Right cardiac atrium (tissue), 5 donors: ENCODE measurements at regions not wholly inside any gene's neighbourhood (a gene's known extent, or its start where the extent isn't known, plus 50 kb on each side); places are given as distances from the start of the nearest gene placed in this dataset.
"Not testable (repeated sequence)": the region's sequence is repeated elsewhere in the genome, so short reads cannot be mapped to it uniquely, and the experiment has no call there.

ENCODE experiments used
- ATAC-seq, 2 donors: fragments of 200-7000 bp; cut with Tn5 transposase; one replicate each; pipeline versions ENCODE4 v1.8.0 to v1.9.1; 2020; ENCODE audit warnings: moderate library complexity in 2 of 2, mild to moderate bottlenecking in 1 of 2
- DNase-seq, 3 donors: peaks; one replicate each; pipeline ENCODE4 v3.0.0-alpha.2; 2020
- H3K27ac ChIP-seq: one replicate; pipeline ENCODE4 v1.5.1; 2013; ENCODE audit warnings: mild to moderate bottlenecking, low read length, control low read depth, moderate library complexity
- H3K27me3 ChIP-seq: one replicate; pipeline ENCODE4 v1.6.1; 2013; ENCODE audit not compliant: control insufficient read depth, insufficient read depth
- H3K4me1 ChIP-seq: one replicate; pipeline ENCODE4 v1.6.1; 2013; ENCODE audit warnings: low read length; ENCODE audit not compliant: control insufficient read depth, insufficient read depth
- H3K4me3 ChIP-seq: one replicate; pipeline ENCODE4 v1.5.1; 2013; ENCODE audit warnings: low read length, control low read depth
- H3K9me3 ChIP-seq: one replicate; pipeline ENCODE4 v1.6.1; 2013; ENCODE audit warnings: low read length; ENCODE audit not compliant: control insufficient read depth
- WGBS: extraction: QIAGEN DNeasy Blood & Tissue Kit; methylation state at CpG from one replicate; pipeline ENCODE4 v1.1.7; 2013; 5-methylcytosine and 5-hydroxymethylcytosine counted together
- intact Hi-C, 4 donors: fragments of 100-400 bp; cut with DNase I; formaldehyde crosslinking; loops; one replicate each; pipeline versions ENCODE4 v1.11.0 to v1.14.0; 2022 to 2023
- donor health status: healthy with polysubstance abuse.
- donor health status: DM: no; HTN: yes; CAD: no.
- donor health status: DM: no; HTN: no; CAD: no.
- donor health status: DM: no; HTN: yes; CAD: no; lungs with severe emphysema.
- donor health status: DM: yes; HTN: yes; CAD: no.

DNA sequence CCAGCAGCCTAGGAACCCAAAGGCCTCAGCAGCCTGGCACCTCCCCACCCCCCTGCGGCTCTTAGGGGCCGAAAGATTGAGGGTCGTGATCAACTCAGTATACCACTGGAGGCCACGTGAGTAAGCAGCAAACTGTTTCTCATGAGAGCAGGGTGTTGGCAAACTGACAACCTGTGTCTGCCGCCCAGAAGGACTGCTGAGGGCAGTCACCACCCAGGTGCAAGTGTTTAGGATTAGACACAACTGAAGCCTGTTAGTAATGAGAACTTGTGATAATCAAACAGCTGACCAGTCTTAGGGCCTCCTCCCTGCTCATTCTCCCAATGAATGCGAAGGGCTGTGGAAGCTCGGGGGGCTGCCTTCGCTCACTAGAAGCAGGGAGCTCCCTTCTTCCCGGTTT lies 128.8 kb downstream of the ARRDC4 start:
- not testable (repeated sequence) for H3K4me1 ChIP-seq, H3K9me3 ChIP-seq, H3K27me3 ChIP-seq, DNase-seq, ATAC-seq, H3K4me3 ChIP-seq, H3K27ac ChIP-seq
- intact Hi-C loops = loop anchor here in 2 of 4 donors (5.0 kb wide), 2 partner anchors 97 to 182 kb away; no protein-coding TSS in a partner anchor
- 83% methylated on average over 3 of the region's 9 CpGs for WGBS

DNA sequence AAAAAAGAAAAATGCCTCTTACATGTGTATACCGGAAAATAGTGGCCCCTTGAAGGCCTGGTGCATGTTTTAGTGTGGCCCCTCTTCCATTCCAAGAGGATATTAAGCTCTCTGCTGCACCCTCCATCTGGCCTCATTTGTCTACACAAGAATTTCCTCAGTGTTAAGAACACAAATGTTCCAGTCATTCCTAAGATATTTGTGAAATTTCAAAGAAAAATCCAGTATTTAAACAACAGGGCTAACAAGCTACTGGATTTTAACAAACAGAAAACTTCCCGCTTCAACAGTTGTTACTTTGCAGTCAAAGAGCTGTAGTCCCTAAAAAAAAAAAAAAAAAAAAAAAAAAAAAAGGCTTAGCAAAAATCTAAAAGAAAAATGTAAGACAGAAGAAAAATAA lies 137.5 kb downstream of the ARRDC4 start:
- DNase-seq, H3K4me3 ChIP-seq, H3K27ac ChIP-seq, H3K4me1 ChIP-seq, H3K9me3 ChIP-seq, ATAC-seq, intact Hi-C loops, H3K27me3 ChIP-seq: not testable (repeated sequence)
- 75% methylated on average over 2 of the region's 2 CpGs for WGBS

DNA sequence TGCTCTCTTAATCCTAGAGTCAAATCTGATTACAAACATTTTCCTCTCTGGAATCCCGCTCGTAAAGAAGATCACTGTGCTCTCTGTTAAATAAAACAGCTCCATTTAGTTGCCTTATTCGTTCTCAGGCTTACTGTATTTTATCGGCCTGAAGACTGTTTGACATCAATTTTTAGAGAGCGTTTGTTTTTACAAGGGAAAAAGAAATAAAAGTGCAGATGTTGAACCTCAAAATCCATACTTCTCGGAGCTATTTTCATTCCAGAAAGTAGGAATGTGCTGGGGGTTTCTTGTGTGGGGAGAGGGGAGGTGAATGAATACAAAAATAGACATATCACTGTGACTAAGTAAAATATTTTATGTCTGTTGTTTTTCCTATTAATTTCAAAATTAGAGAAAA lies 140.1 kb downstream of the ARRDC4 start:
- H3K9me3 ChIP-seq, H3K4me3 ChIP-seq, H3K27me3 ChIP-seq, ATAC-seq, intact Hi-C loops, DNase-seq, H3K27ac ChIP-seq, H3K4me1 ChIP-seq: not testable (repeated sequence)
- WGBS = 68% methylated on average over 6 of the region's 6 CpGs

DNA sequence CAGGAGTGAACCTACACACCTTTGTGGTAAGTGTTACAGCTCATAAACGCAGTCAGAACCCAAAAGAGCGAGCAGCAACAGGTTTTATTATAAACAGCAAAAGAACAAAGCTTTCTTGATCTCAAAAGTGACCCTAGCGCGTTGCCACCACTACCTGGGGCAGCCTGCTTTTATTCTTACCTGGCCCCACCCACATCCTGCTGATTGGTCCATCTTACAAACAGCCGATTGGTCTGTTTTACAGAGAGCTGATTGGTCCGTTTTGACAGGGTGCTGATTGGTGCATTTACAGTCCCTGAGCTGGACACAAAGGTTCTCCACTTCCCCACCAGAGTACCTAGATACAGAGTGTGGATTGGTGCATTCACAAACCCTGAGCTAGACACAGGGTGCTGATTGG lies 143.1 kb downstream of the ARRDC4 start:
- Histone ChIP-seq H3K27ac (no peak overlapping the region), H3K4me1 (no peaks in the 10 kb centered on the region), H3K4me3 (no peak overlapping the region), H3K9me3 (no peaks in the 10 kb centered on the region), H3K27me3 (no peaks in the 10 kb centered on the region)
- DNase-seq (no peak), ATAC-seq (no peak)
- intact Hi-C loops = no loop called here
- 92% methylated on average over 6 of the region's 6 CpGs for WGBS

DNA sequence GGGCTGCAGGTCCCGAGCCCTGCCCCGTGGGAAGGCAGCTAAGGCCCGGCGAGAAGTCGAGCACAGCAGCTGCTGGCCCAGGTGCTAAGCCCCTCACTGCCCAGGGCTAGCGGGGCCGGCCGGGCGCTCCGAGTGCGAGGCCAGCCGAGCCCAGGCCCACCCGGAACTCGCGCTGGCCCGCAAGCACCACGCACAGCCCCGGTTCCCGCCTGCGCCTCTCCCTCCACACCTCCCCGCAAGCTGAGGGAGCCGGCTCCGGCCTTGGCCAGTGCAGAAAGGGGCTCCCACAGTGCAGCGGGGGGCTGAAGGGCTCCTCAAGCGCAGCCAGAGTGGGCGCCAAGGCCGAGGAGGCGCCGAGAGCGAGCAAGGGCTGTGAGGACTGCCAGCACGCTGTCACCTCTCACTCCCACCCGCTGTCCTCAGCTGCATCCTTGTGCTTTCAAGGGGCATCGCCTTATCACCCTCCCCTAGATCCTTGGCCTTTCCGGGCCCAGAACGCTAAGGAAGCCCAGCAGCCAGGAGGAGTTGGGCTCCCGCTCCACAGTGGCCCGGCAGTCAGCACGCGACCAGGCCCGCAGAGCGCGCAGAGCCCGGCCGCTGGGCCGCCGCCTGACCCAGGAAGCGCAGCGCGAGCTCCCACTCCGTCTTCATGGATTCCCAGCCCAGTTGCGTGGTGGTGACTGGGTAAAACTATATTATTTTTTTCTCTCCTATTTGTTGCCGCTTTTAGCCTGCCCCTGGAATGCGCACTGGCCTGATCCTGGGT lies 144.1 kb downstream of the ARRDC4 start:
- H3K27me3 ChIP-seq, ATAC-seq, H3K9me3 ChIP-seq, H3K4me1 ChIP-seq, DNase-seq, H3K27ac ChIP-seq, intact Hi-C loops, H3K4me3 ChIP-seq: not testable (repeated sequence)
- WGBS = 88% methylated on average over 53 of the region's 53 CpGs

DNA sequence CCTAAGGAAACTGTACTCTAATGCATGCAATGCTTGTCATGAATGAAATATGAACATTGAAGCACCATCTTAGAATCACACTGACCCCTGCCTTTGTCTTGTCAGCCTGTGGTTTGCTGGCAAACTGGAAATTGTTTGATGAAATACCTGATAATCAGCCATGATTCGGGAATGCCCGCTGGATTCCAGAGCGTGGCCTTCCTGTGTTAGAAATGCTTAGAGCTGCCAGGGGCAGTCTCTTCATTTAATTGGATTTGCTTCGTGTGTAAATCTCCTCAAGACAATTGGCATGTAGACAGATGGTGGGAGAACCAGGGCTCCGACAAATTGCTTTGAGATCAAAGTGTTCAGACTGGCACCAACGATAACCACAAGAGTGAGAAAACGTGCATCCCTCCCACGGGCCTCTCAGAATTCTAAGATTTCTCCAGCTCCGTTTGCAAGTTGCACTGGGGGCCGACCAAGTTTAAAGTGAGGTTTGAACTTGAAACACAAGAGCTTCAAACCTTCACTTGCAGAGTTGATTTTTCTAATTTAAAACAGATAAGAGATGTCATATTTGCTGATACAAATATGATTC lies 146.2 kb downstream of the ARRDC4 start:
- H3K4me1 ChIP-seq, H3K27me3 ChIP-seq, ATAC-seq, DNase-seq, H3K9me3 ChIP-seq, H3K27ac ChIP-seq, H3K4me3 ChIP-seq, intact Hi-C loops: not testable (repeated sequence)
- WGBS = 37% methylated on average over 10 of the region's 10 CpGs

DNA sequence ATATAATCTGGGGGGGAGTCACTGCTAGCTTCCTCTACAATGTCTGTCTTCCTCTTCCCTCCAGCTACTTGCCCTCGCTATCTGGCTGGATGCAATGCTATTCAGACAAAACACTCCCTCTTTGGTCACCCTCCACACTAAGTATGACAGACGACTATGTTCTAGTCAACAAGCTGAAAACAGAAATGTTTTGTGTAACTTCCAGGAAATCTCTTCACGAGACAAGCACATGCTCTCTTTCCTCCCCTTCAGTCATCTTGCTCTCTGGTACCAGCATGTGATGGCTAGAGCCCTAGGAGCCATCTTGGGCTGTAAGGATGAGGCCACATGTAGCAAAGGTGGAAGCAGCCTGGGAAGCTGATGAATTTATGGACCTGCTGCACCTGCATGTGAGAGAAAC lies 151.3 kb downstream of the ARRDC4 start:
- DNase-seq = no peak
- H3K4me3 ChIP-seq = no peak overlapping the region
- H3K27ac ChIP-seq = no peak overlapping the region
- no peaks in the 10 kb centered on the region for H3K27me3 ChIP-seq
- H3K9me3 ChIP-seq = peaks cover 2% of the 10 kb centered on the region
- intact Hi-C loops = no loop called here
- 35% methylated on average over 3 of the region's 3 CpGs for WGBS
- no peak for ATAC-seq
- H3K4me1 ChIP-seq = no peaks in the 10 kb centered on the region

DNA sequence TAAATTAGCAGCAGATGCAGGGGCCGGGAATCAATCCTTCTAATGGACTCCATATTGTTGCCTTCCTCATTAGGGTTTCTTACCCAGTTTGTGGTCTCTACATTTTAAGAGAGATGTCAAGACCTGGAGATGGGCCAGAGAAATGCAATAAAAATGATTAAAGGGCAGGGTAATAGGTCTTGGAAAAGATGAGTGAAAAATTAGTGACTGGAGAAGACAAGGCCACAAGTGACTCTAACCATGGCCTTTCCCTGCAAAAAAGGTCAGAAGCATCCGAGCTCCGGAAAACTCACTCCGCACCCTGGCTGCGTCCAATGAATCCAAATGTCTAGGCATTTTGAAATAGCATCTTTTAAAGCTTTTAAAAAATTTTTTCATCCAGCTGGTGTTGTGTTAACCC lies 152.8 kb downstream of the ARRDC4 start:
- Histone ChIP-seq H3K9me3 (peaks cover 2% of the 10 kb centered on the region), H3K4me1 (no peaks in the 10 kb centered on the region), H3K4me3 (no peak overlapping the region), H3K27ac (no peak overlapping the region), H3K27me3 (no peaks in the 10 kb centered on the region)
- intact Hi-C loops = no loop called here
- WGBS = 88% methylated on average over 5 of the region's 5 CpGs
- DNase-seq (no peak), ATAC-seq (no peak)

DNA sequence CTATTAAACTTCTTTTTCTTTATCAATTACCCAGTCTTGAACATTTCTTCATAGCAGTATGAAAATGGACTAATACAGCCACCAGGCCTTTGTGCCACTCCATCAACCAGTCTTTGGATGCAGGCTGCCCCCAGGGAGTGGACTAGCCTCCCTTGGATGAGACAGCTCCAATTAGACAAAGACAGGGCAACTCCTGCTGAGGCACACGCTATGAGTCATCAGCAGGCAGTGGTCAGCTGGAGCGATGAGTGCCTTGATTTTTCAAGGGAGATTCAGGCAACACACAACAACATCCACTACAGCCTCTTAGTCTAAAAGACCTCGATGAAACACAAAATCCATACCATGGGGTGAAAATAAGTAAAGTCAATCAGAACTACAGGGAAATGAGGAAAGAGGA lies 160.1 kb downstream of the ARRDC4 start:
- intact Hi-C loops = no loop called here
- WGBS = 73% methylated on average over 3 of the region's 3 CpGs
- H3K4me1 ChIP-seq = no peaks in the 10 kb centered on the region
- ATAC-seq (no peak), DNase-seq (no peak)
- H3K4me3 ChIP-seq = no peak overlapping the region
- no peaks in the 10 kb centered on the region for H3K9me3 ChIP-seq
- H3K27ac ChIP-seq = no peak overlapping the region
- no peaks in the 10 kb centered on the region for H3K27me3 ChIP-seq

DNA sequence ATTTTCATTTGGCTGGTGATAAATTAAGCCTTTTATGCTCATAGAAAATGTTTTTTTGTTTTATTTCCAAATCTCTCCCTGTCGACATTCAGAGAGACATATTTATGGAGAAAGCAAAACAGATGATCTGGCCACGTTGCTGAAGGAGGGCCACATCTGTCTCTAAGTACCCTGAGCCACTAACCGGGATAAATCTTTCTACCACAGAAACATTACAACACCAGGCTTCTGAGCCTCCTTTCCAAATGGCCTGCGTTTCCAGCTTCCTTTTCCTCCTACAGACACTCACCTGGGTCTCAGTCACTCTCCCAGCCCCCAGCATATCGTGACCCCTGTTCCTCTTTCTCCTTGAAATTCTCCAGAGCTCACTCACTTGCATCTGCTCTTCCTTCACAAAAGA lies 161.0 kb downstream of the ARRDC4 start:
- ATAC-seq = no peak
- intact Hi-C loops = no loop called here
- H3K4me1 ChIP-seq = no peaks in the 10 kb centered on the region
- 58% methylated on average over 5 of the region's 5 CpGs for WGBS
- H3K27me3 ChIP-seq = no peaks in the 10 kb centered on the region
- DNase-seq = no peak
- no peak overlapping the region for H3K27ac ChIP-seq
- H3K4me3 ChIP-seq = no peak overlapping the region
- H3K9me3 ChIP-seq = no peaks in the 10 kb centered on the region

DNA sequence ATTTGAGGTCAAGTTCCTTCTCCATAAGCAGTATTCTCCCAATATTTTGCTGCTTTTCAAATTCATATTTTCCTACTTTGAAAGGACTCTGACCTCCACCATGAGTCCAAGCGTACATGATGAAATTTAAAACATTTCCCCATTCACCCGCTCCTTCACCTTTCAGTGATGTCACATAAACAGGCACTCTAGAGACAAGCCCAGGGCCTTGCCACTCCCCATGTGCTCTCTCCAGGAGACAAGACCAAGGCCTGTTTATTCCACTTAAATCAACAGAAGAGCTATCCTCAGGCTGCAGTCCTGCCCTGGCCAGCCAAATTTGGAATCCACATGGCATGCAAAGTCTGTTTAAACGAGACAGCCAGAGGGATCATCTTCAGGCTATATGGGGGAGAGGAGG lies 161.5 kb downstream of the ARRDC4 start:
- ATAC-seq (no peak), DNase-seq (no peak)
- intact Hi-C loops = no loop called here
- Histone ChIP-seq H3K4me1 (no peaks in the 10 kb centered on the region), H3K4me3 (no peak overlapping the region), H3K27me3 (no peaks in the 10 kb centered on the region), H3K27ac (no peak overlapping the region), H3K9me3 (no peaks in the 10 kb centered on the region)
- 56% methylated on average over 3 of the region's 3 CpGs for WGBS
